GM10248 (cell line): ENCODE measurements at regions not wholly inside any gene's neighbourhood (a gene's known extent, or its start where the extent isn't known, plus 50 kb on each side); places are given as distances from the start of the nearest gene placed in this dataset.
A peak's percentile ranks its signal among the peaks of the same experiment; 100 is the strongest.

Experiments used
- CTCF ChIA-PET: fragments of 300-600 bp; sonication (Branson Sonifier 250); formaldehyde crosslinking; extraction: SDS; loops from one replicate; lab custom pipeline; 2021; ENCODE audit warnings: antibody characterized with exemption; lab: Yijun Ruan, JAX
- POLR2A ChIA-PET: fragments of 350-650 bp; sonication (Branson Sonifier 250); formaldehyde crosslinking; extraction: SDS; loops from one replicate; lab custom pipeline; 2020; ENCODE audit warnings: antibody characterized with exemption; lab: Yijun Ruan, JAX
- DNase-seq: peaks from one replicate; pipeline ENCODE4 v3.0.0; 2012; ENCODE audit errors: extremely low spot score
- CTCF ChIP-seq: IDR thresholded peaks from 2 replicates; pipeline ENCODE4 v1.5.1; 2012; ENCODE audit warnings: mild to moderate bottlenecking, low read depth; ENCODE audit errors: extremely low read depth, missing control alignments, control extremely low read depth

- no peak for DNase-seq
- TF ChIP-seq CTCF: no peak
- ChIA-PET CTCF (interaction anchor here (0.7 to 1.1 kb wide), 2 partner anchors 10 to 17 kb away, joined by 3 to 4 read pairs; no protein-coding TSS in a partner anchor), POLR2A (no interaction called here)
Observed at GRCh38 chr5:8906303-8906967, 639.4 kb downstream of the SEMA5A start.

GRCh38 chr5:8907168-8907868 is 638.6 kb downstream of the SEMA5A start:
- ChIA-PET POLR2A (no interaction called here), CTCF (interaction anchor here (0.7 to 2.2 kb wide), 16 partner anchors 8 to 413 kb away, joined by 3 to 12 read pairs (median 3); no protein-coding TSS in a partner anchor)
- no peak for TF ChIP-seq CTCF
- no peak for DNase-seq

- POLR2A ChIA-PET: no interaction called here
- CTCF ChIA-PET: interaction anchor here (0.7 to 2.2 kb wide), 15 partner anchors 9 to 414 kb away, joined by 3 to 12 read pairs (median 3); no protein-coding TSS in a partner anchor
- peak; percentile 13 for DNase-seq
- TF ChIP-seq CTCF: peak; percentile 47
Observed at GRCh38 chr5:8908055-8908683, 637.7 kb downstream of the SEMA5A start.

- CTCF ChIA-PET: no interaction called here
- POLR2A ChIA-PET: no interaction called here
- DNase-seq: no peak
- no peak for TF ChIP-seq CTCF
Observed at GRCh38 chr5:8912106-8912505, 633.8 kb downstream of the SEMA5A start.

GRCh38 chr5:8913522-8913921 is 632.4 kb downstream of the SEMA5A start:
- no peak for DNase-seq
- ChIA-PET POLR2A (no interaction called here), CTCF (no interaction called here)
- TF ChIP-seq CTCF: no peak

- CTCF ChIA-PET: interaction anchor here (1.9 kb wide), 1 partner anchor 11 kb away, joined by 7 read pairs; no protein-coding TSS in a partner anchor
- DNase-seq: no peak
Observed at GRCh38 chr5:8919096-8919495, 626.8 kb downstream of the SEMA5A start.

More at GRCh38 chr5:8919096-8919495, 626.8 kb downstream of the SEMA5A start:
- POLR2A ChIA-PET: no interaction called here
- no peak for TF ChIP-seq CTCF
